Caco-2 (cell line): ENCODE measurements at regions not wholly inside any gene's neighbourhood (a gene's known extent, or its start where the extent isn't known, plus 50 kb on each side); places are given as distances from the start of the nearest gene placed in this dataset.

ENCODE experiments used
- BruUV-seq: library from RNA; stranded (reverse); fragments of 400-500 nt; replicated peaks from 2 replicates; lab custom pipeline; 2021; lab: Mats Ljungman, UMichigan
- CTCF ChIA-PET: fragments of 300-600 bp; sonication (Branson Sonifier 250); formaldehyde crosslinking; loops from one replicate; lab custom pipeline; 2022; ENCODE audit warnings: antibody characterized with exemption; lab: Charles Lee
- POLR2A ChIA-PET: fragments of 300-600 bp; sonication (Branson Sonifier 250); formaldehyde crosslinking; loops from one replicate; lab custom pipeline; 2022; ENCODE audit warnings: antibody characterized with exemption; lab: Charles Lee
- DNase-seq, 2 experiments: peaks; one replicate each; pipeline versions ENCODE4 v3.0.0 to v3.0.0-alpha.2; 2020 to 2022
- H3K27me3 ChIP-seq: replicated peaks from 2 replicates; pipeline ENCODE4 v1.6.0; 2011; ENCODE audit warnings: low read length; ENCODE audit not compliant: control insufficient read depth, insufficient read depth
- H3K36me3 ChIP-seq: 2 replicates; pipeline ENCODE4 v1.5.1; 2011; ENCODE audit warnings: low read length; ENCODE audit not compliant: control insufficient read depth, insufficient read depth
- H3K4me1 ChIP-seq: fragments of 250-450 bp; sonication (Bioruptor Pico); 2 replicates; pipeline ENCODE4 v1.5.1; 2020; ENCODE audit warnings: mild to moderate bottlenecking
- H3K4me3 ChIP-seq: 2 replicates; pipeline ENCODE4 v1.5.1; 2011; ENCODE audit warnings: low read depth, mild to moderate bottlenecking, control low read depth, low read length
- H3K9me3 ChIP-seq: fragments of 250-450 bp; sonication (Bioruptor Pico); 2 replicates; pipeline ENCODE4 v1.5.1; 2020; ENCODE audit warnings: mild to moderate bottlenecking, moderate library complexity
- H3K27ac Mint-ChIP-seq: one replicate; pipeline ENCODE4 v1.8.0; 2022; ENCODE audit warnings: mixed read lengths; ENCODE audit not compliant: unreplicated experiment
- H3K27me3 Mint-ChIP-seq: one replicate; pipeline ENCODE4 v1.8.0; 2022; ENCODE audit warnings: mixed read lengths; ENCODE audit not compliant: insufficient read depth, unreplicated experiment
- H3K36me3 Mint-ChIP-seq: one replicate; pipeline ENCODE4 v1.8.0; 2022; ENCODE audit warnings: mild to moderate bottlenecking, mixed read lengths; ENCODE audit not compliant: insufficient read depth, unreplicated experiment
- H3K4me1 Mint-ChIP-seq: one replicate; pipeline ENCODE4 v1.8.0; 2022; ENCODE audit warnings: low read depth, mixed read lengths; ENCODE audit not compliant: unreplicated experiment
- H3K4me3 Mint-ChIP-seq: one replicate; pipeline ENCODE4 v1.8.0; 2022; ENCODE audit warnings: mild to moderate bottlenecking, moderate library complexity, mixed read lengths; ENCODE audit not compliant: unreplicated experiment
- H3K9me3 Mint-ChIP-seq: one replicate; pipeline ENCODE4 v1.8.0; 2022; ENCODE audit warnings: mixed read lengths; ENCODE audit not compliant: unreplicated experiment
- CTCF ChIP-seq, 2 experiments: fragments of 200-600 bp in 1 of 2; IDR thresholded peaks; 1 replicate in 1 of 2; 2 replicates in 1 of 2; pipeline versions ENCODE4 v1.5.1 to v1.8.0; 2011 to 2022; ENCODE audit warnings: antibody characterized with exemption in 1 of 2, control low read depth in 1 of 2, inconsistent platforms in 1 of 2, low read depth in 1 of 2, low read length in 1 of 2, mild to moderate bottlenecking in 1 of 2, moderate library complexity in 1 of 2; ENCODE audit not compliant: insufficient read depth in 1 of 2, severe bottlenecking in 1 of 2, unreplicated experiment in 1 of 2
- intact Hi-C: fragments of 100-400 bp; cut with micrococcal nuclease; formaldehyde crosslinking; loops from one replicate; pipeline ENCODE4 v1.10.0; 2022; ENCODE audit not compliant: unreplicated experiment

- H3K4me1 ChIP-seq, result no peaks in the 10 kb centered on the region
- intact Hi-C loops, result no loop called here
- no peaks in the 10 kb centered on the region for H3K27me3 ChIP-seq
- ChIA-PET CTCF (no interaction called here), POLR2A (no interaction called here)
- H3K9me3 Mint-ChIP-seq, result peaks cover 10% of the 10 kb centered on the region
- H3K36me3 Mint-ChIP-seq, result no peaks in the 10 kb centered on the region
- BruUV-seq, result no TSS peak
- H3K4me3 ChIP-seq, result no peak overlapping the region
- H3K27ac Mint-ChIP-seq, result no peak overlapping the region
- no peaks in the 10 kb centered on the region for H3K4me1 Mint-ChIP-seq
- 0 out of 2 replicates have a peak, but pooled peaks cover 2% of the 10 kb centered on the region for H3K9me3 ChIP-seq
- H3K36me3 ChIP-seq, result no peaks in the 10 kb centered on the region
- no peak for TF ChIP-seq CTCF (IDR thresholded peaks at IDR 0.05; ENCODE audit: insufficient read depth in 1 of 2, low read depth in 1 of 2, low read length in 1 of 2, severe bottlenecking in 1 of 2, unreplicated experiment in 1 of 2)
- no peak for DNase-seq
- H3K27me3 Mint-ChIP-seq, result no peaks in the 10 kb centered on the region
- H3K4me3 Mint-ChIP-seq, result no peak overlapping the region
These were observed 77.3 kb upstream of the CNTN1 start for GRCh38 chr12:40614923-40615322.

GRCh38 chr12:40615590-40615989 lies 76.6 kb upstream of the CNTN1 start:
- ChIA-PET CTCF (no interaction called here), POLR2A (no interaction called here)
- no peak for DNase-seq
- no peak overlapping the region for H3K27ac Mint-ChIP-seq
- H3K4me3 ChIP-seq, result no peak overlapping the region
- H3K4me3 Mint-ChIP-seq, result no peak overlapping the region
- peaks cover 10% of the 10 kb centered on the region for H3K9me3 Mint-ChIP-seq
- no peaks in the 10 kb centered on the region for H3K4me1 ChIP-seq
- H3K27me3 Mint-ChIP-seq, result no peaks in the 10 kb centered on the region
- no peaks in the 10 kb centered on the region for H3K36me3 ChIP-seq
- no peaks in the 10 kb centered on the region for H3K36me3 Mint-ChIP-seq
- intact Hi-C loops, result no loop called here
- H3K9me3 ChIP-seq, result 0 out of 2 replicates have a peak, but pooled peaks cover 2% of the 10 kb centered on the region
- no TSS peak for BruUV-seq
- no peak for TF ChIP-seq CTCF (IDR thresholded peaks at IDR 0.05; ENCODE audit: insufficient read depth in 1 of 2, low read depth in 1 of 2, low read length in 1 of 2, severe bottlenecking in 1 of 2, unreplicated experiment in 1 of 2)
- no peaks in the 10 kb centered on the region for H3K4me1 Mint-ChIP-seq
- H3K27me3 ChIP-seq, result no peaks in the 10 kb centered on the region

- intact Hi-C loops, result no loop called here
- H3K27me3 ChIP-seq, result no peaks in the 10 kb centered on the region
- no peaks in the 10 kb centered on the region for H3K4me1 ChIP-seq
- Mint-ChIP-seq H3K9me3 (peaks cover 5% of the 10 kb centered on the region), H3K4me3 (no peak overlapping the region), H3K27ac (no peak overlapping the region), H3K4me1 (no peaks in the 10 kb centered on the region), H3K27me3 (no peaks in the 10 kb centered on the region), H3K36me3 (no peaks in the 10 kb centered on the region)
- DNase-seq, result no peak
- no TSS peak for BruUV-seq
- TF ChIP-seq CTCF (IDR thresholded peaks at IDR 0.05; ENCODE audit: insufficient read depth in 1 of 2, low read depth in 1 of 2, low read length in 1 of 2, severe bottlenecking in 1 of 2, unreplicated experiment in 1 of 2), result no peak
- CTCF ChIA-PET, result no interaction called here
- H3K4me3 ChIP-seq, result no peak overlapping the region
- H3K36me3 ChIP-seq, result no peaks in the 10 kb centered on the region
- H3K9me3 ChIP-seq, result 0 out of 2 replicates have a peak, but pooled peaks cover 2% of the 10 kb centered on the region
- POLR2A ChIA-PET, result no interaction called here
These were observed 75.8 kb upstream of the CNTN1 start for GRCh38 chr12:40616383-40616915.
